ENCODE measurements at regions not wholly inside any gene's neighbourhood (a gene's known extent, or its start where the extent isn't known, plus 50 kb on each side); places are given as distances from the start of the nearest gene placed in this dataset.

DNA sequence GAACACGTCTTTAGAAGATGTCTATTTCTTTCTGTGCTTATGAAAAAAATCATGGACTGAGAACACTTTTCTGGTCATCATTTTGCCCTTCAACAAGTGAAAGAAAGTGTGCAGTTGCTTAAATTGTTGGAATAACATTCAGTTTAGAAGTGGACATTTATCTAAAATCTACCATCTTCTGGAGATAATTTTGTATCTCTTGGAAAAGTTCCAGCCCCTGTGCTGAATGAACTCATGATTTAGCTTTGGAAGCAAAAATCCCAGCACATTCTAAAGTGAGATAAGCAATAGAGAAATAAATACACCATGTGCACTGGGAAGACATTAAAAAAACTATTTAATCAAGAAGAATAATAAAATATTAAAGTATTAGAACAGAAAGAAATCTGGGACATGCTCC, 1420.8 kb upstream of the SLC10A2 start:
- DNase-seq (ENCODE audit: low read depth, low spot score): peak; percentile 35

GRCh38 chr13:104485571-104485970, 1419.4 kb upstream of the SLC10A2 start:
- DNase-seq (ENCODE audit: low read depth, low spot score): no peak

DNA sequence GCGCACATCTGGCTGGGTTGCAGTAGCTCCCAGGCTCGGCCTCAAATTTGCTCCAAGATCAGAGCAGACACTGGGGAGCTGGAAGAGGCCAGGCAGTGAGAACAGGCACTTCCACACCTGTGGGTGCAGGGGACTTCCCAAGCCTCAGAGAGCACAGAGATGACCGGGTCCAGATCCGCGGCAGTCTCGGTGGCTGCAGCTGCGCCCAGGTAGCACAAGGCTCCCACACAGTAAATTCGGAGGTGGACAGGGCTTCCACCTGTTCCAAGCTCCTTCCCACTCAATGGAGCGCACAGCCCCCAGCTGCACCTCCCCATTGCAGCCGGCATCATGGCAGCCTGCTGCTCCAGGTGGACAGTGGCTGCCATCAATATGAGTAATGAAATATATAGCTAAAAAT, 1417.4 kb upstream of the SLC10A2 start:
- DNase-seq (ENCODE audit: low read depth, low spot score): no peak

GRCh38 chr13:104477261-104477660, 1411.0 kb upstream of the SLC10A2 start:
- DNase-seq (ENCODE audit: low read depth, low spot score): peak; percentile 56

DNA sequence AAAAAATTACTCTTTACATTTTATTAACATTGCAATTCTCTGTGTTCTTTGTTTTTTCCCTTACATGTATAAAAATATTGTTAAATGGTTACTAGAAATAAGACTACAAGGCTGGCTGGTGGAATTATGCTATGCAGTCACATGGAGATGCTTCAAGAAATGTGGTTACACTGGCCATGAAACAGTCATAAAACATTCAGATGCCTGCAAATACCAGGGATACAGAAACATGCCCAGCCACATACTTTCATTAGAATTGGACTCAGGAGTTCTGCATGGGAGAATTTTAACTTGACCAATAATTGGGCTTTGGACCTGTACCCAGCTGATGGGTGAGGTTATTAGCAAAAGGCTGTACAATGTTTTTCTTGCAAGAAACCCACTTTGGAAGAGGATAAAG, 1407.7 kb upstream of the SLC10A2 start:
- DNase-seq (ENCODE audit: low read depth, low spot score): peak; percentile 49

DNA sequence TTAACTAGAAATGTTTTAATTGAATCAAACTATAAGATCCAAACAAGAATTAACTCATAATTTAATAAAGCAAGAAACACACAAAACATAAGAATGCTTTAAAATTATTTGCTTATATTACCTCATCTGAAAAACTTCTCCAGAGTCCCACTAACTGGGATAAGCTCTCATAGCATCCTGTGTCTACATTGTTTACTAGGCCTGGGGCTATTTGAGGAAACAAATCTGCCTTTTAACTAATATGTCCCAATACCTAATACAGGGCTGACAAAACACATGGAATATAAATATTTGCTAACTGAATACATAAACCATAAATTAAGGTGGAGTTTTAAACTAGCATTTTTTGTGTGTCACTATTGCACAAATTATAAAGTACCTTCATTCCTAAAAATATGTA, 1399.8 kb upstream of the SLC10A2 start:
- DNase-seq (ENCODE audit: low read depth, low spot score): no peak

- DNase-seq (ENCODE audit: low read depth, low spot score): peak; percentile 11
Measured at GRCh38 chr13:104461049-104461448, 1394.8 kb upstream of the SLC10A2 start.

- peak; percentile 43 for DNase-seq (ENCODE audit: low read depth, low spot score)
Measured at GRCh38 chr13:104460554-104460953, 1394.3 kb upstream of the SLC10A2 start.

DNA sequence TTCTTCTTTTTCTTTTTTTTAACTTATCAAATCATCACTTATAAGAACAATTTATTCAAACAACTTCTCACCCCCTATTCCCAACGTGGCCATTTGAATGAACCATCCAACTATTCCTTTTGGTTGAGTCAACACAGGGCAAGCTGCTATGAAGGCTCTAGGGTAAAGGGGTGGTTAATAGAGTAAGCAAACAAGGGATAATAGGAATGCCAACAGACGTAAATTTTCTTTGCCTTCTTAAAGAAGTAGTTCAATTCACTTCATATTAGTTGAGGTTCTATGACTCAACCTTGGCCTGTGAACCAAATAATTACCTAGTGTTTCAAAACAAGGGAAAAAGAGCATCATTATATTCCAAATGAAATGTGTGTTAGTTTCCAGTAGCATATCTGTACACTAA, 1383.8 kb upstream of the SLC10A2 start:
- no peak for DNase-seq (ENCODE audit: low read depth, low spot score)

DNA sequence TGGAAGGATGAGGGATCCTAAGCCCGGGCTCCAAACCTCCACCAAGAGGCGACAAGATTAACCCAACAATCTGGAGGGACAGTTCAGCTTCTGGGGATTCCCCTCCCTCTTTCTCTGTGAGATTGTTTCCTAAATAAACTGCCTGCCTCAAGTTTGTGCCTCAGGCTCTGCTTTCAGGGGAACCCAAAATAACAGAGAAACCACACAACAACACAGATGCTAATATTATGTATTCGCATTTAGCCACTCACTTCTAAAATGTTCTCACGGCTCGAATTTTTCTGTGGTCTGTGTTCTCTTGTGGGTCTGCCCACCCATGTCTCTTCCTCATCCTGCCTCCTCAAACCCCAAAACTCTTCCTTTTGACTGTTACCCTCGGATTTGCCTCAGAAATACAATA, 1381.1 kb upstream of the SLC10A2 start:
- no peak for DNase-seq (ENCODE audit: low read depth, low spot score)

- DNase-seq (ENCODE audit: low read depth, low spot score): no peak
Measured at GRCh38 chr13:104442536-104442935, 1376.3 kb upstream of the SLC10A2 start.

GRCh38 chr13:104436555-104436954, 1370.3 kb upstream of the SLC10A2 start:
- DNase-seq (ENCODE audit: low read depth, low spot score): no peak

DNA sequence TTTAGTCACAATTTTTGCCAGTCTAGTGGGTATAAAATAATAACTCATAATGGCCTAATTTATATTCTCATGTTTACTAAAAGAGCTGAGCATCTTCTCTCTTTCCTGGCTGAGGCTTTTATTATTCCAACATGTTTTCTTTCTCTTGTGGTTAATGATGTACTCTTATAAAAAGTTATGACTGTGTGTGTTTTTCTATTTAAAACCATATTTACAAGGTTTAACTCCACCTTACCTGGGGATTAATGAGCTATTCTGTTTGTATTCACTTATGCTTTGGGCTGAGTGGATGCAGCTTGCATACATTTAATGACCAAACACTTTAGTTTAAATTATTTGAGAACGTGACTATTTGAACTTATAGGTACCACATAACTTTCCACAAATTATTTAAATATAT, 1365.7 kb upstream of the SLC10A2 start:
- no peak for DNase-seq (ENCODE audit: low read depth, low spot score)

GRCh38 chr13:104426435-104426834, 1360.2 kb upstream of the SLC10A2 start:
- DNase-seq (ENCODE audit: low read depth, low spot score): no peak

- DNase-seq (ENCODE audit: low read depth, low spot score): no peak
Measured at GRCh38 chr13:104422668-104423067, 1356.5 kb upstream of the SLC10A2 start.

- no peak for DNase-seq (ENCODE audit: low read depth, low spot score)
Measured at GRCh38 chr13:104416973-104417372, 1350.8 kb upstream of the SLC10A2 start.

DNA sequence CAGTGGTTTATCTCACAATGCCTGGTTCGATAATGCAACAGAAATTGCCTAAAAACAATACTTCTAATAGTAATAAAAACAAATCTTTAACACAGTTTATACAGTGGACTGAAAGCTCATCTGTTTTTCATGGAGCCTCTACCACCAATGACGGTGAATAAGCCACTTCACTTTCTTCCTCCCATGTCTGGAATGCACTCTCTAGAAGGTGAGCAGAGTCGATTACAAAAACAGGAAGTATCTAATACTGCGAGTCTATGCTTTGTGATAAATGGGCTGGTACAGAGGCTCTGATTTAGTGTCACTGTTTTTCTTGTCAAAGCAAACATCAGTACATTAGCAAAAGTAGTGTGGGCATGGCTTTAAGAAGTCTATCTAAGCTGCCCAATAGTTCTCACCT, 1348.6 kb upstream of the SLC10A2 start:
- DNase-seq (ENCODE audit: low read depth, low spot score): no peak

GRCh38 chr13:104414181-104414580, 1348.0 kb upstream of the SLC10A2 start:
- DNase-seq (ENCODE audit: low read depth, low spot score): no peak

GRCh38 chr13:104411141-104411765, 1345.0 kb upstream of the SLC10A2 start:
- DNase-seq (ENCODE audit: low read depth, low spot score): no peak

GRCh38 chr13:104408733-104409132, 1342.5 kb upstream of the SLC10A2 start:
- peak; percentile 24 for DNase-seq (ENCODE audit: low read depth, low spot score)

DNA sequence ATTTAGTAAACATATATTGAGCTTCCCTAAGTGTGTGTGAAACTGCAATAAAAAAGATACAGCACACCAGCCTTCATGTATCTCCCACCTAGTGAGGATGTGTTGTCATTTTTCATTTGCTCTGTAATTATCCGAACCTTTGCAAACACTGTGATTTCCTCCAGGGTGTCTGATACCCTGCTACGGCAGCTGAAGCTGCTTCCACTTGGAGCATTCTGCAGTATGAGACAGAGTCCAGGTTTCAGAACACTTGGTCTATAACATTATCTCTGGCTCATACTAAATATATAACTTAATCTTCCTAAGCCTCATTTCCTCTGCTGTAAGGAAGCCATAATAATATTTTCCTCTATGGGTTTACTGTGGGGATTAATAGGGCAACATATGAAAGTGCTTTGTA, 1338.1 kb upstream of the SLC10A2 start:
- no peak for DNase-seq (ENCODE audit: low read depth, low spot score)

DNA sequence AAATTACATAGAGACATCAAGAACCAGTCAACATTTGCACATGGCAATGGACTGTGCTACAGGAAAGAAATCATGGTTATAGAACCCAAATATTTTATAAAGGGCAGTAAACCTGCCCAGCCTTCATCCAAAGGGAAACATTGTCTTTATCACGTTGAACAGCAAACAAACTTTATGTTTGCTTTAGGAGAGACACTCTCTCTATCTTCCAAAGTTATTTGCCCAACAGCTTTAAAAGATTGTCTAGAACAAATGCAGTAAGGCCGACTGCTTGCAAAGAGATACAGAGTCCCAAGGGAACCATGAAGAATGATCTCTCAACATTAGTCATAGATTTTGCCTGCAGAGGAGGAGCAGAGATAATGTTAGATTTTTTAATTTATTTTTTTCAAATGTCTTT, 1323.5 kb upstream of the SLC10A2 start:
- no peak for DNase-seq (ENCODE audit: low read depth, low spot score)

- no peak for DNase-seq (ENCODE audit: low read depth, low spot score)
Measured at GRCh38 chr13:104387510-104387909, 1321.3 kb upstream of the SLC10A2 start.

DNA sequence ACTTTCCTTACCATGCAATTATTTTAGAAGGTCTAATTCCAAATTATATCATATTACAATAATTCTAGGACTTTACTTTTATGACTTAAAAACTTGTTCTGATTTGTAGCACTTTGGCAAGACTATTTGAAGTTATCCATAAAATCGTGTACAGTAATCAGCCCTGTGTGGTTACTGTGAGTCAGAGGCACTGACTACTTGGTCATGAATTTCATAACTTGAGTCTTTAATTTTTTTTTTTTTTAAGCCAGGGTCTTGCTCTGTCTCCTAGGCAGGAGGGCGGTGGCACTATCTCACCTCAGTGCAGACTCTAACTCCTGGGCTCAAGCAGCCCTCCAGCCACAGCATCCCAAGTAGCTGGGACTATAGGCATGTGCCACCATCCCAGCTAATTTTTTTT, 1319.2 kb upstream of the SLC10A2 start:
- DNase-seq (ENCODE audit: low read depth, low spot score): peak; percentile 46
